H1 (cell line): ENCODE measurements at regions not wholly inside any gene's neighbourhood (a gene's known extent, or its start where the extent isn't known, plus 50 kb on each side); places are given as distances from the start of the nearest gene placed in this dataset.

ENCODE experiments used
- CTCF ChIA-PET: fragments of 300-600 bp; sonication (Branson Sonifier 250); formaldehyde crosslinking; loops from one replicate; lab custom pipeline; 2021; ENCODE audit not compliant: partially characterized antibody; lab: Charles Lee
- POLR2A ChIA-PET: fragments of 300-600 bp; sonication (Branson Sonifier 250); formaldehyde crosslinking; loops from one replicate; lab custom pipeline; 2021; ENCODE audit warnings: inconsistent platforms; ENCODE audit not compliant: partially characterized antibody; lab: Charles Lee
- DNase-seq, 2 experiments: peaks; one replicate each; pipeline versions ENCODE4 v3.0.0 to v3.0.0-alpha.2; 2010 to 2022; ENCODE audit warnings: low spot score in 2 of 2, low read depth in 1 of 2, mixed read lengths in 1 of 2
- FAIRE-seq: peaks from 2 replicates; lab custom pipeline; 2011; peaks lifted over from hg19 to GRCh38; lab: Jason Lieb, UNC
- H2AFZ ChIP-seq: 2 replicates; pipeline ENCODE4 v1.8.1; 2012; ENCODE audit warnings: low read length, inconsistent platforms
- H2AK5ac ChIP-seq: 2 replicates; pipeline ENCODE4 v1.6.1; 2013; ENCODE audit warnings: low read depth, low read length
- H2BK120ac ChIP-seq: replicated peaks from 2 replicates; pipeline ENCODE3; 2013; ENCODE audit warnings: low read depth, low read length, inconsistent platforms
- H2BK12ac ChIP-seq: 2 replicates; pipeline ENCODE4 v1.6.1; 2013; ENCODE audit warnings: low read depth, low read length
- H2BK15ac ChIP-seq: 2 replicates; pipeline ENCODE4 v1.6.1; 2013; ENCODE audit warnings: low read length
- H2BK20ac ChIP-seq: 2 replicates; pipeline ENCODE4 v1.6.1; 2013; ENCODE audit warnings: low read length
- H2BK5ac ChIP-seq: 2 replicates; pipeline ENCODE4 v1.6.1; 2013; ENCODE audit warnings: low read depth, low read length
- H3K14ac ChIP-seq: 2 replicates; pipeline ENCODE4 v1.6.1; 2013; ENCODE audit warnings: inconsistent platforms; ENCODE audit not compliant: insufficient read length
- H3K18ac ChIP-seq: 2 replicates; pipeline ENCODE4 v1.6.1; 2013; ENCODE audit warnings: low read length; ENCODE audit errors: extremely low read depth
- H3K23ac ChIP-seq: 2 replicates; pipeline ENCODE4 v1.6.1; 2013; ENCODE audit warnings: inconsistent platforms; ENCODE audit not compliant: insufficient read length
- H3K23me2 ChIP-seq: 2 replicates; pipeline ENCODE4 v1.6.1; 2013; ENCODE audit warnings: low read depth, low read length
- H3K27ac ChIP-seq: 2 replicates; pipeline ENCODE4 v1.6.1; 2011; ENCODE audit warnings: low read depth, low read length, inconsistent platforms
- H3K27me3 ChIP-seq, 4 experiments: replicated peaks in 1 of 4; 1 replicate in 1 of 4; 2 replicates in 3 of 4; pipeline versions ENCODE4 v1.6.1 to v1.8.1; 2011 to 2013; ENCODE audit warnings: low read length in 3 of 4, mild to moderate bottlenecking in 3 of 4, inconsistent platforms in 2 of 4, mixed read lengths in 2 of 4, moderate library complexity in 1 of 4; ENCODE audit not compliant: control insufficient read depth in 3 of 4, insufficient read depth in 3 of 4; ENCODE audit errors: extremely low read depth in 1 of 4
- H3K36me3 ChIP-seq, 4 experiments: 2 replicates each; pipeline versions ENCODE4 v1.6.1 to v1.8.1; 2011 to 2013; ENCODE audit warnings: mild to moderate bottlenecking in 4 of 4, low read length in 3 of 4, moderate library complexity in 2 of 4, control low read depth in 1 of 4, inconsistent platforms in 1 of 4; ENCODE audit not compliant: insufficient read depth in 4 of 4, control insufficient read depth in 2 of 4
- H3K4ac ChIP-seq: replicated peaks from 2 replicates; pipeline ENCODE3; 2013; ENCODE audit warnings: low read length, low read depth, mixed read lengths, inconsistent platforms; ENCODE audit not compliant: insufficient read length
- H3K4me1 ChIP-seq, 4 experiments: replicated peaks in 1 of 4; 1 replicate in 1 of 4; 2 replicates in 3 of 4; pipeline versions ENCODE4 v1.6.1 to v1.8.1; 2011 to 2013; ENCODE audit warnings: low read length in 3 of 4, inconsistent platforms in 2 of 4, mixed read lengths in 1 of 4; ENCODE audit not compliant: insufficient read depth in 4 of 4, control insufficient read depth in 3 of 4
- H3K4me2 ChIP-seq, 2 experiments: 2 replicates each; pipeline versions ENCODE4 v1.6.1 to v1.8.1; 2011 to 2013; ENCODE audit warnings: low read depth in 2 of 2, low read length in 2 of 2, control low read depth in 1 of 2, inconsistent platforms in 1 of 2, mild to moderate bottlenecking in 1 of 2; ENCODE audit not compliant: insufficient read depth in 1 of 2
- H3K4me3 ChIP-seq, 4 experiments: fragments of 200-600, 300-600 bp in 1 of 4; sonication (generic), shearing (Covaris generic), sonication (Bioruptor Twin) in 1 of 4; 2 replicates each; pipeline versions ENCODE4 v1.5.1 to v1.8.1; 2011 to 2016; ENCODE audit warnings: low read length in 4 of 4, low read depth in 3 of 4, control low read depth in 2 of 4, inconsistent platforms in 2 of 4, mild to moderate bottlenecking in 2 of 4, mixed read lengths in 1 of 4, moderate library complexity in 1 of 4; ENCODE audit not compliant: insufficient read depth in 2 of 4; ENCODE audit errors: extremely low read depth in 1 of 4
- H3K56ac ChIP-seq: replicated peaks from 2 replicates; pipeline ENCODE3; 2013; ENCODE audit warnings: low read depth, mild to moderate bottlenecking, mixed read lengths, low read length, inconsistent platforms; ENCODE audit not compliant: insufficient read length
- H3K79me1 ChIP-seq: 2 replicates; pipeline ENCODE4 v1.6.1; 2013; ENCODE audit warnings: low read depth, low read length, control low read depth
- H3K79me2 ChIP-seq, 2 experiments: 2 replicates each; pipeline versions ENCODE4 v1.6.1 to v1.8.1; 2012 to 2013; ENCODE audit warnings: low read length in 2 of 2, mild to moderate bottlenecking in 2 of 2, inconsistent platforms in 1 of 2; ENCODE audit not compliant: insufficient read depth in 2 of 2, control insufficient read depth in 1 of 2
- H3K9ac ChIP-seq, 4 experiments: replicated peaks in 1 of 4; 1 replicate in 1 of 4; 2 replicates in 3 of 4; pipeline versions ENCODE4 v1.6.1 to v1.8.1; 2011 to 2013; ENCODE audit warnings: low read depth in 3 of 4, low read length in 3 of 4, control low read depth in 2 of 4, mild to moderate bottlenecking in 2 of 4, moderate library complexity in 2 of 4, inconsistent platforms in 1 of 4; ENCODE audit errors: extremely low read depth in 1 of 4
- H3K9me3 ChIP-seq, 2 experiments: 2 replicates each; pipeline versions ENCODE4 v1.6.1 to v1.8.1; 2012 to 2013; ENCODE audit warnings: mild to moderate bottlenecking in 2 of 2, moderate library complexity in 2 of 2, control low read depth in 1 of 2, inconsistent platforms in 1 of 2, low read depth in 1 of 2, low read length in 1 of 2, mixed read lengths in 1 of 2; ENCODE audit not compliant: insufficient read depth in 2 of 2
- H4K20me1 ChIP-seq, 2 experiments: replicated peaks in 1 of 2; 2 replicates each; pipeline versions ENCODE3 to v1.8.1; 2011 to 2013; ENCODE audit warnings: inconsistent platforms in 2 of 2, low read length in 2 of 2, mild to moderate bottlenecking in 1 of 2; ENCODE audit not compliant: insufficient read depth in 2 of 2, control insufficient read depth in 1 of 2
- H4K5ac ChIP-seq: 2 replicates; pipeline ENCODE4 v1.6.1; 2013; ENCODE audit warnings: low read length, low read depth, mixed read lengths, inconsistent platforms; ENCODE audit not compliant: insufficient read length
- H4K8ac ChIP-seq: 2 replicates; pipeline ENCODE4 v1.8.0; 2013; ENCODE audit warnings: mild to moderate bottlenecking, moderate library complexity, low read length, inconsistent platforms; ENCODE audit not compliant: insufficient read depth; ENCODE audit errors: extremely low read depth
- H4K91ac ChIP-seq: replicated peaks from 2 replicates; pipeline ENCODE3; 2013; ENCODE audit warnings: low read length, mixed read lengths, inconsistent platforms; ENCODE audit not compliant: insufficient read length
- CHD2 ChIP-seq: IDR thresholded peaks from 2 replicates; pipeline ENCODE4 v1.6.1; 2012; ENCODE audit warnings: low read length, improper control_type of control experiment
- HDAC6 ChIP-seq: IDR thresholded peaks from one replicate; pipeline ENCODE4 v1.7.1; 2012; ENCODE audit warnings: low read depth, mild to moderate bottlenecking, inconsistent platforms, low read length, moderate library complexity
- KDM5A ChIP-seq: fragments of 200-600 bp; IDR thresholded peaks from 2 replicates; pipeline ENCODE4 v1.7.1; 2012; ENCODE audit warnings: mild to moderate bottlenecking, low read length, inconsistent platforms, mixed read lengths
- RNF2 ChIP-seq: fragments of 200-900, 300-1000 bp; sonication (generic); IDR thresholded peaks from 2 replicates; pipeline ENCODE4 v1.7.1; 2016; ENCODE audit warnings: borderline replicate concordance, low read depth, mild to moderate bottlenecking, antibody characterized with exemption, low read length; ENCODE audit not compliant: poor library complexity, severe bottlenecking; ENCODE audit errors: missing control alignments
- WGBS, 2 experiments: shearing (Covaris generic) in 1 of 2; methylation state at CpG; one replicate each; pipeline versions ENCODE4 v1.1.6 to v1.1.7; 2013 to 2015; ENCODE audit warnings: low lambda C conversion rate in 2 of 2, mixed read lengths in 2 of 2, inconsistent platforms in 1 of 2, low coverage in 1 of 2, missing lambda C conversion rate in 1 of 2; ENCODE audit not compliant: insufficient replicate concordance in 2 of 2, insufficient coverage in 1 of 2, insufficient read length in 1 of 2; ENCODE audit errors: extremely low coverage in 1 of 2, missing lambda C conversion rate in 1 of 2; 5-methylcytosine and 5-hydroxymethylcytosine counted together
- TF ChIP-seq, protein P1 (sequence below): IDR thresholded peaks from 2 replicates; pipeline ENCODE4 v1.6.1; 2012; ENCODE audit warnings: inconsistent platforms

DNA sequence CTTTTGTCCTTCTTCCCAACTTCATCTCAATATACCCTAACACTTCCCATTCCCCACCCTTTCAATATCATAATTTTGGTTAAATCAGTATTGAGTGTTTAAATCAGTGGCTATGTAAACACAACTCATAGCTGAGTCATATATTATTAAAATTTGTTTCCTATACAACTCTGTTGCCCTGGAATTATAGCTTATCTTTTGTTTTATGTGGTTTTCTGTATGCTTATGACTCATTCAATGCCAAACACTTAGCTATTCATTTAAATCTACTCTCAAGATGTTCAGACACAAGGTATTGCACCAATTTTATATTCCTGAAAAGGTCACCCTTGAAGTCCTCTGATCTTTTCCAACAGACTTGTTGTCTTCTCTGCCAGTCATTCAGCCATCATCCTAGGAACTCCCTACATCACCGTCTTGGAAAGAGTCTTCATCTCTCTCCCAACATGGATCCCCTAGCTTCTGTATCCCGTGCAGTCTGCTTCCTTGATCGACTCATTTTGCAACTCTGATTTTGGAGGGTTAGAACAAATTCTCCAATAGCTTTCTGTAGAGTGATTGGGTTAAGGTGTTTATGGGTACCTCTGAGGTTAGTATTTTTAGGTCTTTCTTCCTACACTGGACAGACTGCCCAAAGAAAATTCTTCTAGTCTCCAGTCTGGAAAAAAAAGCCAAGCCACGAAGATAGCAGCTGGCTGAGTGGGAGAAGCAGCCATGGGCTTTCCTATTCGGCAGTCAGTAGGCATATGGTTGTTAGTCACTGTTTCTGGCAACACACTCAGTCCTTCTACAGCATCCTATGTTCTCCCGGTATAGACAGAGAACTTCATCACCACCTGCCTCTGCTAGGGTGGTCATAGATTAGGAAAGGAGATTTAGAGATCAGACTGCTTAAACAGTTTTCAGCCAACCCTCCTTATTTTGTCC is 102.1 kb downstream of the CRPPA start:
- no peak overlapping the region for H3K56ac ChIP-seq
- no peak overlapping the region for H2BK120ac ChIP-seq
- no peak overlapping the region for H2BK20ac ChIP-seq
- H4K5ac ChIP-seq, result no peak overlapping the region
- no peak overlapping the region for H3K4me2 ChIP-seq
- H3K36me3 ChIP-seq, result no peaks in the 10 kb centered on the region
- FAIRE-seq (no peak), DNase-seq (no peak)
- no peaks in the 10 kb centered on the region for H3K23me2 ChIP-seq
- no peak overlapping the region for H2BK15ac ChIP-seq
- H3K14ac ChIP-seq, result no peak overlapping the region
- no peaks in the 10 kb centered on the region for H3K9me3 ChIP-seq
- no peak overlapping the region for H2BK5ac ChIP-seq
- H3K23ac ChIP-seq, result no peak overlapping the region
- H4K91ac ChIP-seq, result no peak overlapping the region
- H4K8ac ChIP-seq, result no peak overlapping the region
- no peaks in the 10 kb centered on the region for H3K27me3 ChIP-seq
- H3K18ac ChIP-seq, result no peak overlapping the region
- no peak overlapping the region for H2BK12ac ChIP-seq
- H4K20me1 ChIP-seq, result no peaks in the 10 kb centered on the region
- no peaks in the 10 kb centered on the region for H3K79me1 ChIP-seq
- TF ChIP-seq CHD2, result no peak
- no peak for TF ChIP-seq RNF2
- TF ChIP-seq HDAC6, result no peak
- TF ChIP-seq, protein P1, sequence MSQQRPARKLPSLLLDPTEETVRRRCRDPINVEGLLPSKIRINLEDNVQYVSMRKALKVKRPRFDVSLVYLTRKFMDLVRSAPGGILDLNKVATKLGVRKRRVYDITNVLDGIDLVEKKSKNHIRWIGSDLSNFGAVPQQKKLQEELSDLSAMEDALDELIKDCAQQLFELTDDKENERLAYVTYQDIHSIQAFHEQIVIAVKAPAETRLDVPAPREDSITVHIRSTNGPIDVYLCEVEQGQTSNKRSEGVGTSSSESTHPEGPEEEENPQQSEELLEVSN, result no peak
- no peak for TF ChIP-seq KDM5A
- no peaks in the 10 kb centered on the region for H3K4me1 ChIP-seq
- H3K9ac ChIP-seq, result no peak overlapping the region
- ChIA-PET POLR2A (no interaction called here), CTCF (no interaction called here)
- H3K4ac ChIP-seq, result no peak overlapping the region
- no peak overlapping the region for H2AFZ ChIP-seq
- no peak overlapping the region for H2AK5ac ChIP-seq
- no peaks in the 10 kb centered on the region for H3K79me2 ChIP-seq
- H3K4me3 ChIP-seq, result no peak overlapping the region
- 86% methylated on average over 6 of the region's 6 CpGs; no CpG with 5 or more reads in 1 of the 2 experiments for WGBS, 2 experiments
- H3K27ac ChIP-seq, result no peak overlapping the region
